KMS-11 (cell line): ENCODE measurements at regions not wholly inside any gene's neighbourhood (a gene's known extent, or its start where the extent isn't known, plus 50 kb on each side); places are given as distances from the start of the nearest gene placed in this dataset.

ENCODE experiments used
- H2AFZ ChIP-seq: fragments of 200-600 bp; sonication (generic); 2 replicates; pipeline ENCODE4 v1.6.1; 2016; ENCODE audit warnings: antibody characterized with exemption, mixed run types, low read depth
- H3K27ac ChIP-seq: fragments of 200-600 bp; sonication (generic); 2 replicates; pipeline ENCODE4 v1.6.1; 2016; ENCODE audit warnings: mild to moderate bottlenecking, mixed run types
- H3K27me3 ChIP-seq: fragments of 200-600 bp; sonication (generic); 2 replicates; pipeline ENCODE4 v1.6.1; 2017; ENCODE audit warnings: mild to moderate bottlenecking, low read depth, mixed run types, moderate library complexity; ENCODE audit not compliant: insufficient read depth
- H3K36me3 ChIP-seq: fragments of 200-600 bp; sonication (generic); 2 replicates; pipeline ENCODE4 v1.6.1; 2017; ENCODE audit warnings: mild to moderate bottlenecking, mixed run types; ENCODE audit not compliant: insufficient read depth
- H3K4me1 ChIP-seq: fragments of 200-600 bp; sonication (generic); 2 replicates; pipeline ENCODE4 v1.6.1; 2016; ENCODE audit warnings: mild to moderate bottlenecking, low read depth, mixed run types; ENCODE audit not compliant: poor library complexity, severe bottlenecking
- H3K4me2 ChIP-seq: fragments of 200-600 bp; sonication (generic); 2 replicates; pipeline ENCODE4 v1.7.0; 2016; ENCODE audit warnings: mild to moderate bottlenecking, mixed run types
- H3K4me3 ChIP-seq: fragments of 200-600 bp; sonication (generic); IDR thresholded peaks from 2 replicates; pipeline ENCODE4 v1.6.1; 2017; ENCODE audit warnings: low read depth, low read length, mixed read lengths; ENCODE audit not compliant: insufficient read depth
- H3K79me2 ChIP-seq: fragments of 200-600 bp; sonication (generic); 2 replicates; pipeline ENCODE4 v1.6.1; 2016; ENCODE audit warnings: low read depth, mixed run types; ENCODE audit not compliant: insufficient read depth
- H3K9ac ChIP-seq: fragments of 200-600 bp; sonication (generic); 2 replicates; pipeline ENCODE4 v1.6.1; 2016; ENCODE audit warnings: mild to moderate bottlenecking, mixed run types
- H4K20me1 ChIP-seq: fragments of 200-600 bp; sonication (generic); 2 replicates; pipeline ENCODE4 v1.6.1; 2016; ENCODE audit warnings: mild to moderate bottlenecking, mixed run types; ENCODE audit not compliant: insufficient read depth
- CTCF ChIP-seq: fragments of 200-600 bp; sonication (generic); conservative IDR thresholded peaks from 2 replicates; pipeline ENCODE4 v1.6.1; 2017; ENCODE audit warnings: low read depth, mild to moderate bottlenecking, antibody characterized with exemption, low read length, moderate library complexity, mixed read lengths

- H3K79me2 ChIP-seq: no peaks in the 10 kb centered on the region
- no peak overlapping the region for H3K4me3 ChIP-seq
- no peaks in the 10 kb centered on the region for H3K36me3 ChIP-seq
- no peak for TF ChIP-seq CTCF
- no peak overlapping the region for H3K27ac ChIP-seq
- H3K9ac ChIP-seq: no peak overlapping the region
- no peaks in the 10 kb centered on the region for H4K20me1 ChIP-seq
- H3K4me1 ChIP-seq: peaks cover 12% of the 10 kb centered on the region
- no peak overlapping the region for H2AFZ ChIP-seq
- no peak overlapping the region for H3K4me2 ChIP-seq
- no peaks in the 10 kb centered on the region for H3K27me3 ChIP-seq
Measured at GRCh38 chr1:209010475-209011230, 572.9 kb upstream of the CAMK1G start.

- Histone ChIP-seq H3K4me1 (no peaks in the 10 kb centered on the region), H3K27ac (no peak overlapping the region), H3K79me2 (no peaks in the 10 kb centered on the region), H3K9ac (no peak overlapping the region), H3K36me3 (no peaks in the 10 kb centered on the region), H3K4me3 (no peak overlapping the region), H3K27me3 (no peaks in the 10 kb centered on the region), H4K20me1 (no peaks in the 10 kb centered on the region), H3K4me2 (no peak overlapping the region), H2AFZ (no peak overlapping the region)
- TF ChIP-seq CTCF: no peak
Measured at GRCh38 chr1:209012443-209013196, 570.9 kb upstream of the CAMK1G start.

- TF ChIP-seq CTCF: no peak
- no peak overlapping the region for H2AFZ ChIP-seq
- H3K9ac ChIP-seq: no peak overlapping the region
- no peak overlapping the region for H3K4me3 ChIP-seq
- no peaks in the 10 kb centered on the region for H3K4me1 ChIP-seq
- no peaks in the 10 kb centered on the region for H3K79me2 ChIP-seq
- no peaks in the 10 kb centered on the region for H3K27me3 ChIP-seq
- no peak overlapping the region for H3K4me2 ChIP-seq
- H4K20me1 ChIP-seq: no peaks in the 10 kb centered on the region
- no peak overlapping the region for H3K27ac ChIP-seq
- no peaks in the 10 kb centered on the region for H3K36me3 ChIP-seq
Measured at GRCh38 chr1:209015092-209015491, 568.4 kb upstream of the CAMK1G start.

- no peak overlapping the region for H3K4me2 ChIP-seq
- H4K20me1 ChIP-seq: no peaks in the 10 kb centered on the region
- no peaks in the 10 kb centered on the region for H3K4me1 ChIP-seq
- no peak overlapping the region for H3K4me3 ChIP-seq
- H3K27ac ChIP-seq: no peak overlapping the region
- TF ChIP-seq CTCF: no peak
- no peak overlapping the region for H3K9ac ChIP-seq
- no peaks in the 10 kb centered on the region for H3K36me3 ChIP-seq
- H2AFZ ChIP-seq: no peak overlapping the region
- no peaks in the 10 kb centered on the region for H3K79me2 ChIP-seq
- no peaks in the 10 kb centered on the region for H3K27me3 ChIP-seq
Measured at GRCh38 chr1:209021622-209022021, 561.9 kb upstream of the CAMK1G start.
